Hepatocyte (in vitro differentiated cells): ENCODE measurements at regions not wholly inside any gene's neighbourhood (a gene's known extent, or its start where the extent isn't known, plus 50 kb on each side); places are given as distances from the start of the nearest gene placed in this dataset.

Source experiments
- EZH2 ChIP-seq: fragments of 200-600 bp; sonication (generic); IDR thresholded peaks from 2 replicates; pipeline ENCODE4 v1.6.1; 2016; ENCODE audit warnings: antibody characterized with exemption, mild to moderate bottlenecking, borderline replicate concordance
- EZH2phosphoT487 ChIP-seq: fragments of 200-600 bp; sonication (generic); IDR thresholded peaks from one replicate; pipeline ENCODE4 v1.6.1; 2018; ENCODE audit warnings: antibody characterized with exemption, mild to moderate bottlenecking, low read depth, moderate library complexity; ENCODE audit not compliant: unreplicated experiment, severe bottlenecking
- TF ChIP-seq, protein P1 (sequence below): fragments of 200-600 bp; sonication (generic); IDR thresholded peaks from 2 replicates; pipeline ENCODE4 v1.5.1; 2016; ENCODE audit warnings: antibody characterized with exemption, mild to moderate bottlenecking; ENCODE audit not compliant: poor library complexity

DNA sequence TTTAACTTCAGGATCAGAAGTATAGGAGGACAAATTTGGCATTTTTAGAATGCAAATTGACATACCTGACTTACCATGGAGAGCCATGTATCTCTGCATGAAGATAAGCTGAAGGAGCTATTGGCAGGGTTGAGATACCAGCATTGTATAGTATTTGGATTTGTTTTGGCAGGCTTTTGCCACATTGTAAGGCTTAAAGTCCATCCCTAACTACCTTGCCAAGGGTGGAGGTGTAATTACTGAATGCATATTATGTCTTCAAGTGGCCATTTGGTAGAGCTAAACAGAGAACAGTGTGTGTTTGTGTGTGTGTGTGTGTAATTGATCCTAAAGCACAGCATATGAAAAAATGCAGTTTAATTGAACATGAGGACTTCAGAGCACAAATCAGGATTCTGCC, 324.7 kb downstream of the FAM170A start:
- TF ChIP-seq, protein P1, sequence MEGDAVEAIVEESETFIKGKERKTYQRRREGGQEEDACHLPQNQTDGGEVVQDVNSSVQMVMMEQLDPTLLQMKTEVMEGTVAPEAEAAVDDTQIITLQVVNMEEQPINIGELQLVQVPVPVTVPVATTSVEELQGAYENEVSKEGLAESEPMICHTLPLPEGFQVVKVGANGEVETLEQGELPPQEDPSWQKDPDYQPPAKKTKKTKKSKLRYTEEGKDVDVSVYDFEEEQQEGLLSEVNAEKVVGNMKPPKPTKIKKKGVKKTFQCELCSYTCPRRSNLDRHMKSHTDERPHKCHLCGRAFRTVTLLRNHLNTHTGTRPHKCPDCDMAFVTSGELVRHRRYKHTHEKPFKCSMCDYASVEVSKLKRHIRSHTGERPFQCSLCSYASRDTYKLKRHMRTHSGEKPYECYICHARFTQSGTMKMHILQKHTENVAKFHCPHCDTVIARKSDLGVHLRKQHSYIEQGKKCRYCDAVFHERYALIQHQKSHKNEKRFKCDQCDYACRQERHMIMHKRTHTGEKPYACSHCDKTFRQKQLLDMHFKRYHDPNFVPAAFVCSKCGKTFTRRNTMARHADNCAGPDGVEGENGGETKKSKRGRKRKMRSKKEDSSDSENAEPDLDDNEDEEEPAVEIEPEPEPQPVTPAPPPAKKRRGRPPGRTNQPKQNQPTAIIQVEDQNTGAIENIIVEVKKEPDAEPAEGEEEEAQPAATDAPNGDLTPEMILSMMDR: no peak
- TF ChIP-seq EZH2 (no peak), EZH2phosphoT487 (no peak)
